MM.1S (cell line): ENCODE measurements at regions not wholly inside any gene's neighbourhood (a gene's known extent, or its start where the extent isn't known, plus 50 kb on each side); places are given as distances from the start of the nearest gene placed in this dataset.

Experiments
- EZH2 ChIP-seq: fragments of 300-600 bp; sonication (generic); optimal IDR thresholded peaks from 2 replicates; pipeline ENCODE3; 2017; ENCODE audit warnings: low read depth, mild to moderate bottlenecking, antibody characterized with exemption, low read length, mixed read lengths
- TF ChIP-seq, protein P1 (sequence below): fragments of 300-600 bp; sonication (generic); IDR thresholded peaks from 2 replicates; pipeline ENCODE4 v1.5.1; 2016; ENCODE audit warnings: antibody characterized with exemption, low read length, mixed read lengths

DNA sequence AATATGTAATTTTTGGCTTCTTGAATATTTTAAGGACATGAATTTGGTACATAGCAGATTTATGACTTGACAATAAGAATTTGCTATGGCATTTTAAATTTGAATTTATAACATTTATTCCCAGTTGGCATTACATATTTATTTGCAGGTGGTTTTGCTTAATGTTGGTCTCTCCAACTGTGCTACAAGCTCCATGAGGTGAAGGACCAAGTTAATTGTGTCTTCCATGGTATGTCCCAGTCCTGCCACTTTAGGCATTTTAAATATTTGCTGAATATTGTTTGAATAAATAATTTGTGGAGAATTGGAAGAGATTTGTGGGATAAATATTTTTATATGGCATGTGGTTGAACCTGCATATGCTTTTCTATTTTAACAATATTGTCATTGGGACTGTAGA lies 253.4 kb upstream of the RIOK2 start:
- TF ChIP-seq, protein P1, sequence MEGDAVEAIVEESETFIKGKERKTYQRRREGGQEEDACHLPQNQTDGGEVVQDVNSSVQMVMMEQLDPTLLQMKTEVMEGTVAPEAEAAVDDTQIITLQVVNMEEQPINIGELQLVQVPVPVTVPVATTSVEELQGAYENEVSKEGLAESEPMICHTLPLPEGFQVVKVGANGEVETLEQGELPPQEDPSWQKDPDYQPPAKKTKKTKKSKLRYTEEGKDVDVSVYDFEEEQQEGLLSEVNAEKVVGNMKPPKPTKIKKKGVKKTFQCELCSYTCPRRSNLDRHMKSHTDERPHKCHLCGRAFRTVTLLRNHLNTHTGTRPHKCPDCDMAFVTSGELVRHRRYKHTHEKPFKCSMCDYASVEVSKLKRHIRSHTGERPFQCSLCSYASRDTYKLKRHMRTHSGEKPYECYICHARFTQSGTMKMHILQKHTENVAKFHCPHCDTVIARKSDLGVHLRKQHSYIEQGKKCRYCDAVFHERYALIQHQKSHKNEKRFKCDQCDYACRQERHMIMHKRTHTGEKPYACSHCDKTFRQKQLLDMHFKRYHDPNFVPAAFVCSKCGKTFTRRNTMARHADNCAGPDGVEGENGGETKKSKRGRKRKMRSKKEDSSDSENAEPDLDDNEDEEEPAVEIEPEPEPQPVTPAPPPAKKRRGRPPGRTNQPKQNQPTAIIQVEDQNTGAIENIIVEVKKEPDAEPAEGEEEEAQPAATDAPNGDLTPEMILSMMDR: no peak
- TF ChIP-seq EZH2: no peak
